HCT116 (cell line): ENCODE measurements at regions not wholly inside any gene's neighbourhood (a gene's known extent, or its start where the extent isn't known, plus 50 kb on each side); places are given as distances from the start of the nearest gene placed in this dataset.

Experiments
- ATAC-seq: fragments of 200-7000 bp; cut with Tn5 transposase; 2 replicates; pipeline ENCODE4 v1.9.1; 2020; ENCODE audit warnings: mild to moderate bottlenecking, moderate library complexity
- BruUV-seq: library from RNA; stranded (reverse); fragments of 400-500 nt; replicated peaks from 2 replicates; lab custom pipeline; 2021; lab: Mats Ljungman, UMichigan
- CTCF ChIA-PET: fragments of 300-600 bp; sonication (Branson Sonifier 250); formaldehyde crosslinking; loops from one replicate; lab custom pipeline; 2021; ENCODE audit warnings: antibody characterized with exemption; lab: Charles Lee
- POLR2A ChIA-PET: fragments of 300-600, 350-600 bp; sonication (Branson Sonifier 250); formaldehyde crosslinking; loops from one replicate; lab custom pipeline; 2021; ENCODE audit warnings: antibody characterized with exemption; lab: Charles Lee
- RAD21 ChIA-PET, 2 experiments: fragments of 300-600 bp; sonication (Branson Sonifier 250); formaldehyde crosslinking; loops; one replicate each; lab custom pipeline; 2023; ENCODE audit warnings: low total read pairs in 2 of 2; ENCODE audit not compliant: uncharacterized antibody in 2 of 2, unreplicated experiment in 2 of 2, low non-redundant PET in 1 of 2; lab: Charles Lee
- DNase-seq: peaks from one replicate; pipeline ENCODE4 v3.0.0-alpha.2; 2010; ENCODE audit warnings: low read depth, low spot score
- H2AFZ ChIP-seq: fragments of 200-600 bp; shearing (Covaris generic), sonication (generic); 2 replicates; pipeline ENCODE4 v1.6.1; 2017; ENCODE audit warnings: low read depth, mixed run types, mixed read lengths, antibody characterized with exemption, low read length; ENCODE audit not compliant: poor library complexity, severe bottlenecking
- H3K27ac ChIP-seq: 2 replicates; pipeline ENCODE4 v1.5.1; 2012; ENCODE audit warnings: low read depth, low read length
- H3K27me3 ChIP-seq: fragments of 200-600 bp; sonication (generic); 2 replicates; pipeline ENCODE4 v1.6.1; 2016; ENCODE audit warnings: mixed run types, low read length, mixed read lengths; ENCODE audit not compliant: insufficient read depth
- H3K36me3 ChIP-seq, 2 experiments: fragments of 200-500 bp in 1 of 2; fragments of 200-600 bp in 1 of 2; sonication (Bioruptor generic) in 1 of 2; sonication (generic) in 1 of 2; 2 replicates each; pipeline versions ENCODE4 v1.5.1 to v1.6.1; 2014 to 2016; ENCODE audit warnings: low read length in 2 of 2, inconsistent platforms in 1 of 2, mixed read lengths in 1 of 2, mixed run types in 1 of 2; ENCODE audit not compliant: insufficient read depth in 2 of 2, control insufficient read depth in 1 of 2
- H3K4me1 ChIP-seq, 2 experiments: fragments of 200-600 bp in 1 of 2; sonication (generic) in 1 of 2; 2 replicates each; pipeline versions ENCODE4 v1.5.1 to v1.6.1; 2012 to 2017; ENCODE audit warnings: low read length in 2 of 2, inconsistent platforms in 1 of 2, mild to moderate bottlenecking in 1 of 2, mixed read lengths in 1 of 2, mixed run types in 1 of 2, moderate library complexity in 1 of 2; ENCODE audit not compliant: insufficient read depth in 2 of 2, control insufficient read depth in 1 of 2
- H3K4me2 ChIP-seq: fragments of 200-600 bp; sonication (generic); 2 replicates; pipeline ENCODE4 v1.6.1; 2017; ENCODE audit warnings: mixed run types, low read length, mixed read lengths
- H3K4me3 ChIP-seq, 2 experiments: fragments of 200-600 bp in 1 of 2; sonication (generic) in 1 of 2; replicated peaks in 1 of 2; 2 replicates each; pipeline ENCODE4 v1.5.1; 2011 to 2016; ENCODE audit warnings: low read length in 2 of 2, control low read depth in 1 of 2, low read depth in 1 of 2, mild to moderate bottlenecking in 1 of 2, mixed read lengths in 1 of 2, mixed run types in 1 of 2
- H3K79me2 ChIP-seq: fragments of 200-600 bp; sonication (generic); 2 replicates; pipeline ENCODE4 v1.6.1; 2017; ENCODE audit warnings: mild to moderate bottlenecking, mixed run types, low read length, moderate library complexity, mixed read lengths; ENCODE audit not compliant: insufficient read depth
- H3K9ac ChIP-seq: fragments of 200-600 bp; sonication (generic); 2 replicates; pipeline ENCODE4 v1.6.1; 2016; ENCODE audit warnings: low read length, mixed read lengths
- H3K9me2 ChIP-seq: fragments of 200-600 bp; sonication (generic), shearing (Covaris generic); 2 replicates; pipeline ENCODE4 v1.6.1; 2017; ENCODE audit warnings: mixed run types, mild to moderate bottlenecking, moderate library complexity; ENCODE audit not compliant: insufficient read depth
- H3K9me3 ChIP-seq, 2 experiments: fragments of 200-500 bp in 1 of 2; fragments of 200-600 bp in 1 of 2; sonication (Bioruptor generic) in 1 of 2; sonication (generic) in 1 of 2; 2 replicates each; pipeline ENCODE4 v1.6.1; 2014 to 2017; ENCODE audit warnings: low read length in 2 of 2, mixed read lengths in 2 of 2, inconsistent platforms in 1 of 2, low read depth in 1 of 2, mild to moderate bottlenecking in 1 of 2, mixed run types in 1 of 2, moderate library complexity in 1 of 2; ENCODE audit not compliant: control insufficient read depth in 1 of 2, insufficient read depth in 1 of 2
- H4K20me1 ChIP-seq: fragments of 200-600 bp; sonication (generic), shearing (Covaris generic); 2 replicates; pipeline ENCODE4 v1.6.1; 2017; ENCODE audit warnings: mixed run types, mild to moderate bottlenecking, moderate library complexity; ENCODE audit not compliant: insufficient read depth
- CBX3 ChIP-seq: IDR thresholded peaks from 2 replicates; pipeline ENCODE4 v1.6.1; 2012; ENCODE audit warnings: low read depth
- CEBPB ChIP-seq: IDR thresholded peaks from 2 replicates; pipeline ENCODE4 v1.6.1; 2012; ENCODE audit warnings: low read depth
- EGR1 ChIP-seq: IDR thresholded peaks from 2 replicates; pipeline ENCODE4 v1.6.1; 2012; ENCODE audit warnings: low read depth
- ELF1 ChIP-seq: IDR thresholded peaks from 2 replicates; pipeline ENCODE4 v1.6.1; 2012; ENCODE audit warnings: low read depth, borderline replicate concordance
- EZH2 ChIP-seq: fragments of 200-600 bp; sonication (generic); IDR thresholded peaks from 2 replicates; pipeline ENCODE4 v1.6.1; 2017; ENCODE audit warnings: antibody characterized with exemption, mixed run types
- EZH2phosphoT487 ChIP-seq: fragments of 200-600 bp; IDR thresholded peaks from 2 replicates; pipeline ENCODE4 v1.6.1; 2018; ENCODE audit warnings: antibody characterized with exemption, borderline replicate concordance
- JUND ChIP-seq: IDR thresholded peaks from 2 replicates; pipeline ENCODE4 v1.6.1; 2012
- POLR2AphosphoS5 ChIP-seq: IDR thresholded peaks from 2 replicates; pipeline ENCODE4 v1.6.1; 2011; ENCODE audit warnings: mild to moderate bottlenecking, low read depth, low read length, moderate library complexity
- SIN3A ChIP-seq: IDR thresholded peaks from 2 replicates; pipeline ENCODE4 v1.6.1; 2012; ENCODE audit warnings: low read depth
- SP1 ChIP-seq: IDR thresholded peaks from 2 replicates; pipeline ENCODE4 v1.6.1; 2012; ENCODE audit warnings: low read depth
- SRF ChIP-seq: IDR thresholded peaks from 2 replicates; pipeline ENCODE4 v1.6.1; 2012; ENCODE audit warnings: low read depth
- YY1 ChIP-seq: IDR thresholded peaks from 2 replicates; pipeline ENCODE4 v1.6.1; 2011; ENCODE audit warnings: low read length, low read depth, moderate library complexity, mild to moderate bottlenecking; ENCODE audit not compliant: insufficient replicate concordance; ENCODE audit errors: extremely low read depth
- ZFX ChIP-seq: fragments of 450-650 bp; IDR thresholded peaks from 2 replicates; pipeline ENCODE4 v1.6.1; 2017
- intact Hi-C: fragments of 100-400 bp; cut with micrococcal nuclease; formaldehyde crosslinking; loops from 2 replicates; pipeline ENCODE4 v1.10.0; 2022
- TF ChIP-seq, protein P1 (sequence below): IDR thresholded peaks from 2 replicates; pipeline ENCODE4 v1.6.1; 2012
- TF ChIP-seq, protein P2 (sequence below): IDR thresholded peaks from 2 replicates; pipeline ENCODE4 v1.6.1; 2011; ENCODE audit warnings: mild to moderate bottlenecking, low read length, moderate library complexity; ENCODE audit not compliant: insufficient replicate concordance; ENCODE audit errors: extremely low read depth
- TF ChIP-seq, protein P3 (sequence below): IDR thresholded peaks from 2 replicates; pipeline ENCODE4 v1.6.1; 2012; ENCODE audit warnings: low read depth

DNA sequence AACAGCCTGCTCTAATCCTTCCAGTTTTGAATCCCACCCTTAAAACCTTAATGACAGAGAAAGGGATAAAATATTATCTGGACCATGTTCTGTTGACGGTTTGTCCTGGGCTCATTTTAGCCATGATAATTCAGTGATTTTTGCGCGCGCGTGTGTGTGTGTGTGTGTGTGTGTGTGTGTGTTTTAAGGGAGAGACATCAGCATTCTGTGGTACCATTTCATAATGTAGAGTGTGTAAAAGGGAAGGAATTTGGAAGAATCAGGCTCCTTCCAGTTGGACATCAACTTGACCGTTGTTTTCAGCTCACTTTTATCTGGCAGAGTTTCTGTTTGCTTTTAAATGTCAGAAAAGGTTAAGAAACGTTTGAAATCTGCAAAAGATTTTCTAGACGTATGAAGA lies 535.5 kb downstream of the TNS1 start:
- no peaks in the 10 kb centered on the region for H3K9me2 ChIP-seq
- H3K4me2 ChIP-seq, result no peak overlapping the region
- DNase-seq (no peak), ATAC-seq (no peak)
- CTCF ChIA-PET, result no interaction called here
- no peaks in the 10 kb centered on the region for H3K79me2 ChIP-seq
- no peaks in the 10 kb centered on the region for H4K20me1 ChIP-seq
- RAD21 ChIA-PET, result no interaction called here
- H3K9me3 ChIP-seq, result no peaks in the 10 kb centered on the region
- BruUV-seq, result no TSS peak
- TF ChIP-seq JUND, result no peak
- no peak for TF ChIP-seq EZH2
- no peak for TF ChIP-seq SP1
- no peak for TF ChIP-seq SIN3A
- TF ChIP-seq, protein P1, sequence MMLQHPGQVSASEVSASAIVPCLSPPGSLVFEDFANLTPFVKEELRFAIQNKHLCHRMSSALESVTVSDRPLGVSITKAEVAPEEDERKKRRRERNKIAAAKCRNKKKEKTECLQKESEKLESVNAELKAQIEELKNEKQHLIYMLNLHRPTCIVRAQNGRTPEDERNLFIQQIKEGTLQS, result no peak
- TF ChIP-seq, protein P2, sequence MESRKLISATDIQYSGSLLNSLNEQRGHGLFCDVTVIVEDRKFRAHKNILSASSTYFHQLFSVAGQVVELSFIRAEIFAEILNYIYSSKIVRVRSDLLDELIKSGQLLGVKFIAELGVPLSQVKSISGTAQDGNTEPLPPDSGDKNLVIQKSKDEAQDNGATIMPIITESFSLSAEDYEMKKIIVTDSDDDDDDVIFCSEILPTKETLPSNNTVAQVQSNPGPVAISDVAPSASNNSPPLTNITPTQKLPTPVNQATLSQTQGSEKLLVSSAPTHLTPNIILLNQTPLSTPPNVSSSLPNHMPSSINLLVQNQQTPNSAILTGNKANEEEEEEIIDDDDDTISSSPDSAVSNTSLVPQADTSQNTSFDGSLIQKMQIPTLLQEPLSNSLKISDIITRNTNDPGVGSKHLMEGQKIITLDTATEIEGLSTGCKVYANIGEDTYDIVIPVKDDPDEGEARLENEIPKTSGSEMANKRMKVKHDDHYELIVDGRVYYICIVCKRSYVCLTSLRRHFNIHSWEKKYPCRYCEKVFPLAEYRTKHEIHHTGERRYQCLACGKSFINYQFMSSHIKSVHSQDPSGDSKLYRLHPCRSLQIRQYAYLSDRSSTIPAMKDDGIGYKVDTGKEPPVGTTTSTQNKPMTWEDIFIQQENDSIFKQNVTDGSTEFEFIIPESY, result no peak
- no peak for TF ChIP-seq SRF
- TF ChIP-seq ZFX, result no peak
- no peak for TF ChIP-seq CEBPB
- no peak for TF ChIP-seq ELF1
- TF ChIP-seq POLR2AphosphoS5, result no peak
- TF ChIP-seq, protein P3, sequence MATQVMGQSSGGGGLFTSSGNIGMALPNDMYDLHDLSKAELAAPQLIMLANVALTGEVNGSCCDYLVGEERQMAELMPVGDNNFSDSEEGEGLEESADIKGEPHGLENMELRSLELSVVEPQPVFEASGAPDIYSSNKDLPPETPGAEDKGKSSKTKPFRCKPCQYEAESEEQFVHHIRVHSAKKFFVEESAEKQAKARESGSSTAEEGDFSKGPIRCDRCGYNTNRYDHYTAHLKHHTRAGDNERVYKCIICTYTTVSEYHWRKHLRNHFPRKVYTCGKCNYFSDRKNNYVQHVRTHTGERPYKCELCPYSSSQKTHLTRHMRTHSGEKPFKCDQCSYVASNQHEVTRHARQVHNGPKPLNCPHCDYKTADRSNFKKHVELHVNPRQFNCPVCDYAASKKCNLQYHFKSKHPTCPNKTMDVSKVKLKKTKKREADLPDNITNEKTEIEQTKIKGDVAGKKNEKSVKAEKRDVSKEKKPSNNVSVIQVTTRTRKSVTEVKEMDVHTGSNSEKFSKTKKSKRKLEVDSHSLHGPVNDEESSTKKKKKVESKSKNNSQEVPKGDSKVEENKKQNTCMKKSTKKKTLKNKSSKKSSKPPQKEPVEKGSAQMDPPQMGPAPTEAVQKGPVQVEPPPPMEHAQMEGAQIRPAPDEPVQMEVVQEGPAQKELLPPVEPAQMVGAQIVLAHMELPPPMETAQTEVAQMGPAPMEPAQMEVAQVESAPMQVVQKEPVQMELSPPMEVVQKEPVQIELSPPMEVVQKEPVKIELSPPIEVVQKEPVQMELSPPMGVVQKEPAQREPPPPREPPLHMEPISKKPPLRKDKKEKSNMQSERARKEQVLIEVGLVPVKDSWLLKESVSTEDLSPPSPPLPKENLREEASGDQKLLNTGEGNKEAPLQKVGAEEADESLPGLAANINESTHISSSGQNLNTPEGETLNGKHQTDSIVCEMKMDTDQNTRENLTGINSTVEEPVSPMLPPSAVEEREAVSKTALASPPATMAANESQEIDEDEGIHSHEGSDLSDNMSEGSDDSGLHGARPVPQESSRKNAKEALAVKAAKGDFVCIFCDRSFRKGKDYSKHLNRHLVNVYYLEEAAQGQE, result no peak
- no peak for TF ChIP-seq CBX3
- TF ChIP-seq EZH2phosphoT487, result no peak
- no peak for TF ChIP-seq YY1
- TF ChIP-seq EGR1, result no peak
- H3K36me3 ChIP-seq, result no peaks in the 10 kb centered on the region
- peaks cover 21% of the 10 kb centered on the region for H3K27me3 ChIP-seq
- no peak overlapping the region for H3K9ac ChIP-seq
- H3K4me3 ChIP-seq, result no peak overlapping the region
- no peak overlapping the region for H2AFZ ChIP-seq
- H3K4me1 ChIP-seq, result no peaks in the 10 kb centered on the region
- H3K27ac ChIP-seq, result no peak overlapping the region
- intact Hi-C loops, result no loop called here
- POLR2A ChIA-PET, result no interaction called here
